Erythroblast (primary cell): ENCODE measurements at regions not wholly inside any gene's neighbourhood (a gene's known extent, or its start where the extent isn't known, plus 50 kb on each side); places are given as distances from the start of the nearest gene placed in this dataset.

Source experiments
- GATA1 ChIP-seq: IDR thresholded peaks from 2 replicates; pipeline ENCODE4 v1.6.1; 2011; ENCODE audit warnings: low read depth, mild to moderate bottlenecking, control low read depth, low read length, moderate library complexity
- POLR2A ChIP-seq: IDR thresholded peaks from 2 replicates; pipeline ENCODE4 v1.6.1; 2011; ENCODE audit warnings: mild to moderate bottlenecking, low read length

- TF ChIP-seq POLR2A (no peak), GATA1 (no peak)
Observed at GRCh38 chr2:21381421-21381820, 257.7 kb downstream of the TDRD15 start.
